GM23338 (cell line): ENCODE measurements at regions not wholly inside any gene's neighbourhood (a gene's known extent, or its start where the extent isn't known, plus 50 kb on each side); places are given as distances from the start of the nearest gene placed in this dataset.

Experiments used
- ATAC-seq: fragments of 200-7000 bp; cut with Tn5 transposase; 3 replicates; pipeline ENCODE4 v1.9.1; 2020
- DNase-seq: peaks from one replicate; pipeline ENCODE4 v3.0.0-alpha.2; 2015; ENCODE audit warnings: low spot score
- H2AFZ ChIP-seq: fragments of 200-600 bp; sonication (generic); 2 replicates; pipeline ENCODE4 v1.8.0; 2016; ENCODE audit warnings: antibody characterized with exemption, mild to moderate bottlenecking, moderate library complexity
- H3F3A ChIP-seq: fragments of 200-600 bp; sonication (generic); replicated peaks from 2 replicates; pipeline ENCODE4 v1.8.0; 2017; ENCODE audit warnings: antibody characterized with exemption, mixed run types, low read depth
- H3K27ac ChIP-seq: fragments of 200-600 bp; sonication (generic); 2 replicates; pipeline ENCODE4 v1.6.1; 2016; ENCODE audit warnings: low read depth
- H3K27me3 ChIP-seq: fragments of 200-600 bp; sonication (generic); 2 replicates; pipeline ENCODE4 v1.8.0; 2016; ENCODE audit warnings: mild to moderate bottlenecking, mixed run types, moderate library complexity; ENCODE audit not compliant: insufficient read depth
- H3K36me3 ChIP-seq: fragments of 200-600 bp; sonication (generic); 2 replicates; pipeline ENCODE4 v1.8.0; 2016; ENCODE audit warnings: mild to moderate bottlenecking; ENCODE audit not compliant: insufficient read depth
- H3K4me1 ChIP-seq: fragments of 200-600 bp; sonication (generic); 2 replicates; pipeline ENCODE4 v1.8.0; 2016; ENCODE audit warnings: mild to moderate bottlenecking, moderate library complexity; ENCODE audit not compliant: insufficient read depth
- H3K4me2 ChIP-seq: fragments of 200-600 bp; sonication (generic); 2 replicates; pipeline ENCODE4 v1.7.1; 2017; ENCODE audit warnings: mixed run types
- H3K4me3 ChIP-seq: fragments of 200-600 bp; sonication (generic); 2 replicates; pipeline ENCODE4 v1.6.1; 2016; ENCODE audit warnings: mixed run types
- H3K79me2 ChIP-seq: fragments of 200-600 bp; sonication (generic); replicated peaks from 2 replicates; pipeline ENCODE4 v1.8.0; 2017; ENCODE audit warnings: mild to moderate bottlenecking; ENCODE audit not compliant: insufficient read depth
- H3K9me2 ChIP-seq: fragments of 200-600 bp; sonication (generic); 2 replicates; pipeline ENCODE4 v1.8.0; 2017; ENCODE audit not compliant: insufficient read depth
- H4K20me1 ChIP-seq: fragments of 200-600 bp; sonication (generic); replicated peaks from 2 replicates; pipeline ENCODE4 v1.8.0; 2017; ENCODE audit warnings: mild to moderate bottlenecking; ENCODE audit not compliant: insufficient read depth
- H3K27ac Mint-ChIP-seq: 2 replicates; pipeline ENCODE4 v1.8.0; 2020; ENCODE audit warnings: inconsistent platforms, mild to moderate bottlenecking, moderate library complexity, mixed read lengths
- H3K27me3 Mint-ChIP-seq: 3 replicates; pipeline ENCODE4 v1.8.0; 2022; ENCODE audit warnings: low read depth, mild to moderate bottlenecking, moderate library complexity, mixed read lengths, inconsistent platforms; ENCODE audit not compliant: insufficient read depth, poor library complexity
- H3K36me3 Mint-ChIP-seq: 3 replicates; pipeline ENCODE4 v1.8.0; 2021; ENCODE audit warnings: low read depth, mild to moderate bottlenecking, inconsistent platforms, moderate library complexity, mixed read lengths
- H3K4me1 Mint-ChIP-seq: 3 replicates; pipeline ENCODE4 v1.8.0; 2020; ENCODE audit warnings: mild to moderate bottlenecking, inconsistent platforms, mixed read lengths
- H3K4me3 Mint-ChIP-seq: 3 replicates; pipeline ENCODE4 v1.8.0; 2021; ENCODE audit warnings: moderate library complexity, mild to moderate bottlenecking, inconsistent platforms, mixed read lengths
- H3K9me3 Mint-ChIP-seq: 3 replicates; pipeline ENCODE4 v1.8.0; 2020; ENCODE audit warnings: moderate library complexity, mild to moderate bottlenecking, inconsistent platforms, mixed read lengths
- CREB1 ChIP-seq: fragments of 250-450 bp; sonication (Bioruptor Pico); IDR thresholded peaks from 2 replicates; pipeline ENCODE4 v1.5.0; 2020; ENCODE audit warnings: low read depth, mild to moderate bottlenecking, moderate library complexity
- CTCF ChIP-seq, 2 experiments: fragments of 200-600 bp in 1 of 2; sonication (generic) in 1 of 2; conservative IDR thresholded peaks; 2 replicates each; pipeline versions ENCODE4 v1.5.1 to v1.6.1; 2016 to 2017; ENCODE audit warnings: antibody characterized with exemption in 2 of 2, low read depth in 2 of 2, mild to moderate bottlenecking in 2 of 2, moderate library complexity in 1 of 2
- ETS1 ChIP-seq: IDR thresholded peaks from 2 replicates; pipeline ENCODE4 v1.6.1; 2016; ENCODE audit warnings: antibody characterized with exemption
- EZH2 ChIP-seq: fragments of 200-600 bp; sonication (generic); IDR thresholded peaks from one replicate; pipeline ENCODE4 v1.8.0; 2017; ENCODE audit warnings: antibody characterized with exemption, mild to moderate bottlenecking, low read depth; ENCODE audit not compliant: unreplicated experiment
- JUNB ChIP-seq: IDR thresholded peaks from one replicate; pipeline ENCODE4 v1.6.1; 2016; ENCODE audit warnings: antibody characterized with exemption; ENCODE audit not compliant: unreplicated experiment
- NANOG ChIP-seq: IDR thresholded peaks from 2 replicates; pipeline ENCODE4 v1.6.1; 2016; ENCODE audit warnings: antibody characterized with exemption, borderline replicate concordance
- REST ChIP-seq: IDR thresholded peaks from one replicate; pipeline ENCODE4 v1.6.1; 2018; ENCODE audit warnings: antibody characterized with exemption; ENCODE audit not compliant: unreplicated experiment
- STAT1 ChIP-seq: IDR thresholded peaks from one replicate; pipeline ENCODE4 v1.6.1; 2016; ENCODE audit warnings: antibody characterized with exemption; ENCODE audit not compliant: unreplicated experiment
- ZNF114 ChIP-seq: fragments of 250-450 bp; sonication (Bioruptor Pico); IDR thresholded peaks from 2 replicates; pipeline ENCODE4 v1.5.0; 2020; ENCODE audit warnings: mild to moderate bottlenecking, moderate library complexity
- ZNF331 ChIP-seq: fragments of 250-450 bp; sonication (Bioruptor Pico); IDR thresholded peaks from 2 replicates; pipeline ENCODE4 v1.5.0; 2020; ENCODE audit warnings: low read depth, mild to moderate bottlenecking, moderate library complexity

- no peak overlapping the region for H2AFZ ChIP-seq
- no peaks in the 10 kb centered on the region for H3F3A ChIP-seq
- no peaks in the 10 kb centered on the region; the same call in 1 of the 2 replicates for H3K9me2 ChIP-seq
- Mint-ChIP-seq H3K27ac (no peak overlapping the region), H3K27me3 (no peaks in the 10 kb centered on the region), H3K4me1 (0 out of 3 replicates have a peak, but pooled peaks cover 3% of the 10 kb centered on the region), H3K4me3 (no peak overlapping the region), H3K9me3 (no peaks in the 10 kb centered on the region; the same call in 1 of the 3 replicates), H3K36me3 (no peaks in the 10 kb centered on the region)
- ATAC-seq (no peak), DNase-seq (no peak)
- no peaks in the 10 kb centered on the region for H3K79me2 ChIP-seq
- no peaks in the 10 kb centered on the region for H4K20me1 ChIP-seq
- H3K4me3 ChIP-seq, result no peak overlapping the region
- TF ChIP-seq CTCF (conservative IDR thresholded peaks at IDR 0.05; ENCODE audit: low read depth in 2 of 2) (no peak), REST (no peak)
- H3K27me3 ChIP-seq, result no peaks in the 10 kb centered on the region
- no peak overlapping the region for H3K27ac ChIP-seq
- no peaks in the 10 kb centered on the region for H3K36me3 ChIP-seq
- no peak overlapping the region for H3K4me2 ChIP-seq
- no peaks in the 10 kb centered on the region for H3K4me1 ChIP-seq
Observed at GRCh38 chr7:91518058-91518457, 253.8 kb downstream of the FZD1 start.

- H3K27ac ChIP-seq, result no peak overlapping the region
- no peaks in the 10 kb centered on the region for H3F3A ChIP-seq
- H3K36me3 ChIP-seq, result no peaks in the 10 kb centered on the region
- no peaks in the 10 kb centered on the region for H3K4me1 ChIP-seq
- H3K9me3 Mint-ChIP-seq, result no peaks in the 10 kb centered on the region; the same call in 2 of the 3 replicates
- no peaks in the 10 kb centered on the region for H3K27me3 ChIP-seq
- H3K4me3 ChIP-seq, result no peak overlapping the region
- no peaks in the 10 kb centered on the region; the same call in 1 of the 2 replicates for H3K9me2 ChIP-seq
- TF ChIP-seq JUNB (no peak), STAT1 (no peak), NANOG (no peak), ZNF331 (CRISPR knock-in tag) (no peak), ZNF114 (CRISPR knock-in tag) (no peak), CREB1 (CRISPR knock-in tag) (no peak), CTCF (conservative IDR thresholded peaks at IDR 0.05; ENCODE audit: low read depth in 2 of 2) (no peak), EZH2 (no peak), REST (no peak), ETS1 (no peak)
- H3K79me2 ChIP-seq, result no peaks in the 10 kb centered on the region
- H3K27me3 Mint-ChIP-seq, result no peaks in the 10 kb centered on the region
- H3K36me3 Mint-ChIP-seq, result no peaks in the 10 kb centered on the region
- ATAC-seq (no peak), DNase-seq (no peak)
- 0 out of 3 replicates have a peak, but pooled peaks cover 3% of the 10 kb centered on the region for H3K4me1 Mint-ChIP-seq
- H3K4me3 Mint-ChIP-seq, result no peak overlapping the region
- H4K20me1 ChIP-seq, result no peaks in the 10 kb centered on the region
- no peak overlapping the region for H2AFZ ChIP-seq
- no peak overlapping the region for H3K27ac Mint-ChIP-seq
- no peak overlapping the region for H3K4me2 ChIP-seq
Observed at GRCh38 chr7:91519241-91520158, 255.3 kb downstream of the FZD1 start.
